NT2/D1 (cell line): ENCODE measurements at regions not wholly inside any gene's neighbourhood (a gene's known extent, or its start where the extent isn't known, plus 50 kb on each side); places are given as distances from the start of the nearest gene placed in this dataset.

Source experiments
- YY1 ChIP-seq: IDR thresholded peaks from 2 replicates; pipeline ENCODE4 v1.6.1; 2011; ENCODE audit not compliant: insufficient read length, insufficient read depth
- ZNF274 ChIP-seq: IDR thresholded peaks from 2 replicates; pipeline ENCODE4 v1.6.1; 2011; ENCODE audit warnings: mild to moderate bottlenecking, low read depth, low read length

DNA sequence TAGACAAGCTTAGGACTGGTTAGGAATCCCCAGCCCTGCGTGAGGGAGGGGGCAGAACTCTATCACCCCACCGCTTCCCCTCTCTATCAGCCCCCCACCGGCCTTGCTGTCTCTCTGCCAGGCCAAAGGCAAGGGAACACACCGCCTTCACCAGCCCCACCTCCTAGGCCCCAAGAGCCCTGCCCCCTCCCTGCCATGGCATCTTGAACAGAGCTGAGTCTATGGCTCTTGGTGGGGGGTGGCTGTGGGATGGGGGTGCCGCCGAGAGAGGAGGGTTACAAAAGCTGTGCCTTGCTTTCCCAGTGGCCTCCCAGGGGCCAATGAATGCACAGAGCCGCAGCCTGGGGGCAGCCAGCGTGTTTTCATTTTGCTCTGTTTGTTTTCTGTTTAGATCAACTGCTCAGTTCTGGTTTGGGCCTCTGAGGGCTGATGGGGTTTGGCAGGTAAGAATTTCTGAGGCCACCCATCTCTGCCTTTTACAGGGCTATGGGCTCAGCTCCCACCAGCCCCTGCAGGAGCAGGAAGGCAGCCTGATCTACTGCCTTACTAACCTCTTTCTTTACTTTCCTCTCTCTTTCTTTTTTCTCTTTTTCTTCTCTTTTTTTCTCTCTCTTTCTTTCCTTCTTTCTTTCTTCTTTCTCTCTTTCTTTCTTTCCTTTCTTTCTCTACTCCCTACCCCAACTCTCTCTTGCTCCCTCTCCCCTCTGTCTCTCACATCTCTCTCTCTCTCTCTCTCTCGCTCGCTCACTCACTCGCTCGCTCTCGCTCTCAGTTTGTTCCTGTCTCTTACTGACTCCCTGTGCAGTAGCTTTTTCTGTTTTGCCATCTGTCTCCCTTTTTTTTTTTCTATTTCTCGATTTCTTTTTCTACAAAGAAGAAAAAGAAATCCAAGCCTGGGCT lies 128.3 kb downstream of the PJA1 start:
- TF ChIP-seq YY1, result no peak
- no peak for TF ChIP-seq ZNF274
